ENCODE measurements at regions not wholly inside any gene's neighbourhood (a gene's known extent, or its start where the extent isn't known, plus 50 kb on each side); places are given as distances from the start of the nearest gene placed in this dataset.
"Not testable (repeated sequence)": the region's sequence is repeated elsewhere in the genome, so short reads cannot be mapped to it uniquely, and the experiment has no call there.

DNA sequence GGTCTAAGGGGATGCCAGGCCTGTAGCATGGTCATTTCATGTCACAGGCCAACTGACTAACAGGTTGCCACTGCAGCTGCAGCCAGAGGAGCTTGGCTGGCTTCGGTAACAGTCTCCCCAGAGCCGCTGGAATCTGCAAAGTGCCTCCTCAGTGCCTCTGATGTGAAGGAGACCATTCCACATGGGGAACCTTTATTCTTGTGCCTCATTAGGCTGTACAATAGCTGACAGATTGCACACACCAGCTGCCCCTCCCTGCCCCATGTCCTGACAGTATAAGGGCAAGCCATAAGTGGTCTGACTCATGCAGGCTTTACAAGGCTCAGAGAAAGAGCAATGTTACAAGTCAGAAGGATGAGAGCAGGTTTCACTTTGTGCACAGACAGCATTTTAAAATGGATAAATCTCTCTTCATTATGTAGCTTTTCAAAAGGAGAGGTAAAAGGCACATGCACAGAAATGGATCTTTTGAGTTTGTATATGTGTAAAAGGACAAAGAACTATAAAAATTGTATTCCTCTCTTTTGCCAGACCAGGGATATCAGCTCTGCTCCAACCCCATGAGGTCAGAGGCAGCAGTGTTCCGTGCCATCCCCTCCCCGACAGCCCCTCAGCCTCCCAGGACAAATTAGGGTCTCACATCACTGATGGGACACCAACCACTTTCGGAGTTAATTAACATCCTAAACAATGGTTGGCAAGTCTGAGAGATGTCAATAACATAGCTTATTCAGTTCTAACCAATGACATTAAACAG, 467.8 kb downstream of the TMEM232 start:
- no peak for DNase-seq

DNA sequence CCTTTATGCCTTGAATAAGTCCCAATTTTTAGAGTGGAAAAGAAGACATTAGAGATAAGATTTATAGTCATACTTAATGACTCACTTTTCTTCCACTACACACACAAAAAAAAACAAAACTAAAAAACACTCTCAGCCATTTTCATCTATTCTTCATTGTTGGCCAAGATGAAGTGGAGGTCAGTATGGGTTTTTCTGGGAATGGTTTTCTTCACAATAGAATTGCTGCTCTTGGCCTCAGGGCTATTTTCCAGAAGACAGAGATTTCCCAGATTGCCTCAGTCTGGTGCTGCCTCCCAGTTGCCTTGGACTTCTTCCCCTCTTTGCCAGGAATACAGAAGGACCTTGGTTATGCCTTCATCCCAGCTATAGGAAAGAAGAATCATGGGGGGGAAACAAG, 463.7 kb downstream of the TMEM232 start:
- no peak for DNase-seq

DNA sequence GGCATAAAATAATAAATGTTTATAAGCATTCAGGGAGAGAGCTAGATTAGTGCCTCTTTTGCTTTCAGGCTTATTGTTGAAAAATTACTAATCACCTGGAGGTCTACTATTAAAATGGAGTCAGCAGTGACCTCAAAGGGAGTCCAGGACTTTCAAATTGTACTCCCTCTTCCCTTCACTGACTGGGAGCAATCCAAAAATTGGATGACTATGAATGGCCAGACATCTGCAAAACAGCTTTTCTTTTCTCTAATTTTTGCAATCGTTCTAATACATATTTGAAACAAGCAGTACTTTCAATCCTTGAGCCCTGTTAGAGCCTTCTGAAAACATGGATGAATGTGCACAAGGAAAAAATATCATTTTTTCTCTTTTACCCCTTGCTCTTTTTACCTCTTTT, 461.8 kb downstream of the TMEM232 start:
- no peak for DNase-seq

DNA sequence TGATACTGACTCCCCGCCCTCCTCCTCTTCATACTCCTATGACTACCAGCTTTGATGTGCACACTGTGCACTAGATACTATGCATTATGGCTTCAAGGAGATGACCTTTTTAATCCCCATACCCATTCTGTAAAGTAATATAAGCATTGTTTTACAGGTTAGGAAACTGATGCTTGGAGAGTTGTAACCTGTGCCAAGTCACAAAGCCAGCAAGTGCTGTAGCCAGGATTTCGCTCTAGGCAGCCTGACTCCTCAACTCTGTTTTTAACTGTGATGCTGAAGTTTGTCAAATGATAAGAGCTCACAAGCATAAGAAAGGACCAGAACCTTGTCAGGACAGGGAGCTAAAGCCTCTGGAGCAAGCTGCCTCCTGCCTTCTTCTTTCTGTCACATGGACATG, 461.3 kb downstream of the TMEM232 start:
- no peak for DNase-seq

DNA sequence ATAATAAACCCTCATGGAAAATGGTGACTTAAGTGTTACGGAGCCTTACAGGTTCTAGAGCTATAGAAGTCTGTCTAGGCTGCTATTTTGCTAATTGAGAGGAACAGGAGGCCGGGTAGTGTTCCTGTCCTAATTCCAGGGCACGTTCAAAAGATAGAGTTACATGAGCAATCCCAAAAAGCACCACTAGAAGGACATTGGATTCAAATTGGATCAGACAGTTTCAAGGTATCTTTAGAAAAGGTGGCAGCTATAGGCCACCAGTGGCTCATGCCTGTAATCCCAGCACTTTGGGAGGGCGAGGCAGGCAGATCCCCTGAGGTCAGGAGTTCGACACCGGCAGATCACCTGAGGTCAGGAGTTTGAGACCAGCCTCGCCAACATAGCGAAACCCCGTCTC, 458.8 kb downstream of the TMEM232 start:
- no peak for DNase-seq

DNA sequence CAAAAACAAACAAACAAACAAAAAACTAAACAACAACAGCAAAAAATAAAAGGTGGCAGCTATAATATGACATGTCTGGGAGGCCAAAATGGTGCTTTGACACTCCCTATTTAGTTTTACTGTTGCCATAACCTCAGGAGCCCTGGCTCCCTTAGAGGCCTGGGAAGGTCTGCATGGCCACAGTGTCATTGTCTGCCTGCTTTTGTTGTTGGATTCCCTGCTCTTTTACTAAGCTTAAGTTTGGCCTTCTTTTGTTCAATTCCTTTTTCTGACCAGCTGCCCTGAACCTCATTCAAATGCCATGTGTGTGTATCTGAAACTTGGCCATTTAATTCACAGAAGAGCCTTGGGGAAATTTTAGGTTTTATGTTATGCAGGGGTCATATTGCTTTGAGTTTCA, 458.2 kb downstream of the TMEM232 start:
- no peak for DNase-seq

DNA sequence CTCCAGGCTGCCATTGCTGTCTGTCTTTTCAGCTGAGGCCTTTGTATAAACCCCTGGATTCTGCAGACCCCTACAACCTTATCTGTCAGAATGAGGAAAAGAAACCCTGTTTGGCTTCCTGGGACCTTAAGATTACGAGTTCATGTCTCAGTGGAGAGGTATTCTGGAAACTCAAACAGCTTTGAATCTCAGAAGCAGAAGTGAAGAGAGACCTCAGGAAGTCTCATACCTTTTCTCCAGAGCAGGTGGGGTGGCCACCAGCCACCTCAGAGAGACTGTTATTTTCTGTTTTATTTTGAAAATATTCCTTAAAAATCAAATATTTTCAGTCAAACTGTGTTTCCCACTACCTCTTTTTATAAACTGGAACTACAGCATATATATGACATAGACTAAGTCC, 457.5 kb downstream of the TMEM232 start:
- DNase-seq = no peak

DNA sequence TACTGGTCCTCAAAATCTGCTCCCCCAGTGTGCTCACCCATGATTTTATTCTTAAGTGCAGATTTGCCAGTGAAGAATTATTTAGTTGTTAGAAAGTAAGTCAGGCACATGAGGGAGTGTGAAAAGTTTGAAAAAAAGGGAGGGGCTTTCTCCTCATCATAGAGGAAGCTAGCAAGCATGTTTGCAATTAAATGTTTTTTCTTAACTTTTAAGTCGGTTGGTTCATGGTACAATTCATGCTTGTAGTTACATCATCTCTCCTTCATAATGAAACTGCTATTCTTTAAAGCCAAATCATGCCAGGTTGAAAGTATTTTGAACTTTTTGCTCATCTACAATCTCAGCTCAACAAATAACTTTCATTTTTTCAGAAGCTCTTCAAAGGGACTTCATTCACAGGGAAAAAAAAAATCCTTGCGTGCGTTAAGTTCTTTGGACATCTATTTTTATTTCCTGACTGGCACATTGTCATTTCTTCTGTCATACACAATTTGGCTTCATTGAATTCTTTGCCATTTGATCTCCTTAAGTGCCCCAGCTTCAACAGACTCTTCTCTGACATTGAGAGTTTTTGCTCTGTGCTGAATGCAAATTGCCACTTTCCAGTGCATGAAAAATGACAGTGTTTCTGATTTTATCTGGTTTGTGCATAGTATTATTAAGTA, 456.9 kb downstream of the TMEM232 start:
- no peak for DNase-seq

DNA sequence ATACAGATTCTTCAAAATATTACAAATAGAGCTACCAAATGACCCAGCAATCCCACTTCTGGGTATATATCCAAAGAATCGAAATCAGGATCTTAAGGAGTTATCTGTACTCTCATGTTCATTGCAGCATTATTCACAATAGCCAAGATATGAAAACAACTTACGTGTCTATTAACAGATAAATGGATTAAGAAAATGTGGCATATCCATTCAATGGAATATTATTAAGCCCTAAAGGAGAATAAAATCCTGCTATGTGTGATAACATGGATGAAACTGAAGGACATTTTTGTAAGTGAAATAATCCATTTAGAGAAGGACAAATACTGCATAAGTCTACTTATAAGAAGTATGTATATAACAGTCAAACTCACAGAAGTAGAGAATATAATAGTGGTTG, 450.6 kb downstream of the TMEM232 start:
- no peak for DNase-seq

DNA sequence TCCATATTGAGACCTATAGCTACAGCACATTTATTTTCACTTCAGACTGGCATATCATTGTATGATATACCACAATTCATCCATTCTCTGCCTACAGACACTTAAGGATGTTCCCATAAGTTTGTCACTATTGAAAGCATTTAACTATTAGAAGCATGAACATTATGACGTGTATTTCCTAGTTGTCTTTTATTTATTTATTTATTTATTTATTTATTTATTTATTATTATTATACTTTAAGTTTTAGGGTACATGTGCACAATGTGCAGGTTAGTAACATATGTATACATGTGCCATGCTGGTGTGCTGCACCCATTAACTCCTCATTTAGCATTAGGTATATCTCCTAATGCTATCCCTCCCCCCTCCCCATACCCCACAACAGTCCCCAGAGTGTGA, 448.0 kb downstream of the TMEM232 start:
- not testable (repeated sequence) for DNase-seq

DNA sequence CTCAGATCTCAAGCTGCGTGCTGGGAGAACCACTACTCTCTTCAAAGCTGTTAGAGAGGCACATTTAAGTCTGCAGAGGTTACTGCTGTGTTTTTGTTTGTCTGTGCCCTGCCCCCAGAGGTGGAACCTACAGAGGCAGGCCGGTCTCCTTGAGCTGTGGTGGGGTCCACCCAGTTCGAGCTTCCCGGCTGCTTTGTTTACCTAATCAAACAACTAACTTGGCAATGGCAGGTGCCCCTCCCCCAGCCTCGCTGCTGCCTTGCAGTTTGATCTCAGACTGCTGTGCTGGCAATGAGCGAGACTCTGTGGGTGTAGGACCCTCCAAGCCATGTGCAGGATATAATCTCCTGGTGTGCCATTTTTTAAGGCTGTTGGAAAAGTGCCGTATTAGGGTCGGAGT, 442.4 kb downstream of the TMEM232 start:
- not testable (repeated sequence) for DNase-seq

DNA sequence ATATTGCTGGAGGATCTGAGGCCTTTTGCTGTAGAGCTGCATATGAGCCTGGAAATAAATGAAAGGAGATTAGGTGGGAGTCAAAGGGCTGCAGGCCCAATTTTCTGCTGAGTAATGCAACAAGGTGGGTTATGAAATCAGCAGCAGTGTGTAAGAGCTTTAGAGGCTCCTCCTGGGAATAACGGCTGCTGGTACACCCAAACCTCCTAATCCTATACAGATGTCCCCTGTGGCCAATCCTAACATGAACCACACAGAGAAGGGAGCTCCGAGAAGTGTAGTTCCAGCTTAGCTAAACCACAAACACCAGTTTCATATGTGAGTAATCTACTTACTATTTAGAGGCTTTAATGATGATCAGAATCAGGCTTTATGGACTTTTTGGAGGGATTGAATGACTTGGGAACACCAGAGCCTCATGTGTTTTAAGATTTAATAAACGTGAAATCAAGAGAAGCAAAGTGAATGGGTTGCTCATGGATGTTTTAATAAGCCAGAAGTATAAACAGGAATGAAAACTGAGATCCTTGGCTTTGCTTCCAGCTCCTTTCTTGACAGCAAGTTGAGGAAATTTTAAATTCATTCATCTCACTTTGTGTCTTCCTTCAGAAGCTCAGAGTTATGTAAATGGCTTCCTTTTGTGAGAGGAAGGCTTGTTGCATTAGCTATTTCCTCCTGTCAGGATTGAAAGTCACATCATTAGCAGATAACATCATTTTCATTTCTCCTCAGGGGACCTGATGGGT, 437.5 kb downstream of the TMEM232 start:
- no peak for DNase-seq

DNA sequence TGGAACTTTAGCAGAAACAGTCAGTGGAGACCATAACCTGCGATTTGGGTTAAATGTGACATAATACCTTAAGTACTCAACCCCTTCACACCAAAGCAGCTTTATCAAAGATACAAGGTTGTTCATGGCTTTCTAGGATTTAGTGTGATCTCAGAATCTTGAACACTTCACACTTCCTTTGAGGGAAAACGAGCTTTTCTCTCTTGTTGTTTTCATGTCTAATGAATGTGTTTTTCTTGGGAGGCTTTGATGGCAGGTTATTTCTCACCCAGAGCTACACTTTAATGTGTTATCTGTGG, 437.0 kb downstream of the TMEM232 start:
- no peak for DNase-seq

DNA sequence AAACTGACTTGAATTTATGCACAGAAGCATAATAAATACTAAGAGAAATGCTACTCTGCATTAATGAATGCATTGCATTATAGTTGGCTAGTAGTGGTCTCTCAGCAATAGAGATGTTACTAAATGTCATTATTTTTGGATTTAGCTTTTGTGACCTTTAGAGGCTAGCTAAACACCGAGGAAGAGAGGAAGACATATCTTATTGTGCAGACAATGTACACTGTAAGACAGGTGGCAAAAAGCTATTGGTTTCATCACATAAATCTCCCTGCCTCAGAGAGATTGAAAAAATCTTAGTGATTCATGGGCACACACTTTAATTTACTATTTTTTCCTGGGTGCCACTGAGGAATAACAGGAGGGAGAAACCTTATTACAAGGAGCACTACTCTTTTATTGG, 435.9 kb downstream of the TMEM232 start:
- no peak for DNase-seq

DNA sequence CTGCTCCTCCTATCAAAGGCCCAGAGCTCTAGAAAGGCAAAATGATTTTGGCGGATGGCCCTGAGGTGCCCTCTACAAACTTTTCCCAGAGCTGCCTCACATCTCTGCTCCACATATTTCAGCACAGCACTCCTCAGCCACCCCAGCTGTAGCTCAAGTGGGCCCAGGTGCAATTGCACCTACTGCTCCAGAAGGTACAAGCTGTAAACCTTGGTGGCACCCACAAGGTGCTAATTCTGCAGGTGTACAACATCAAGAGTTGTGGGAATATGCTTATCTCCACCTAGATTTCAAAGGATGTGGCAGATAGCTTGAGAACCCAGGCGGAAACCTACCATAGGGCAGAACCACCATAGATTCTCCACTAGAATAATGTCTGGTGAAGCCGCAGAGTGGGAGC, 432.2 kb downstream of the TMEM232 start:
- DNase-seq = no peak

DNA sequence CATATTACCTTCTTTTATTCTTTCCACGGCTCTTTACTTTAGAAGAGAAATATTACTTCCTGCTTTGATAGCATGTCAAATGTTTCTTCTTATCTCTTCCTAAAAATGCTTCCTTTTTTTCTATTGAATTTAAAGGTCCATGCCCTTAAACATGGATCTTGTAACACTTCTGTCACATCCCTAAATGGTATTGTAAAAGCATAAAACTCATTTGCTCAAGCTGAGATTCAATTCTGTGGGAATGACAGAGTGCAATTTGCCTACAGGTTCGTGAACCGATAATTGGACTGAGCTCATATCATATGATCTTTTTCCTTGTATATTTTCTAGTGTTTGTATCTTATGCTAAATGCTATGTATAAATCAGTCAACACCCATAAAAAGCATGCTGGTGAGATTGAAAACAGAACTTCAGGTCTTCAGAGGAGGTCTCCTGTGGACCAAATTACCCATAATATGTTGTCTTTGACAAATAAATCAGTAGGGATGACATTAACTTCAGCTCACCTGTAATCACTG, 429.3 kb downstream of the TMEM232 start:
- DNase-seq = no peak

DNA sequence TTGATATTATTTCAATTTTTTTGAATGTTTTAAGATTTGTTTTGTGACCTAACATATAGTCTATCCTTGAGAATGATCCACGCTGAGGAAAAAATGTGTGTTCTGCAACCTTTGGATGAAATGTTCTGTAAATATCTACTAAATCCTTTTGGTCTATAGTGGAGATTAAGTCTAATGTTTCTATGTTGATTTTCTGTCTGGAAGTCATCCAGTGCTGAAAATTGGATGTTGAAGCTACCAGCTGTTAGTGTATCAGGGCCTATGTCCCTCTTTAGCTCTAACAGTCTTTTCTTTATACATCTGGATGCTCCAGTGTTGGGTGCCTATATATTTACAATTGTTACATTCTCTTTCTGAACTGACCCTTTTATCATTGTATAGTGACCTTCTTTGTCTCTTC, 422.3 kb downstream of the TMEM232 start:
- no peak for DNase-seq

DNA sequence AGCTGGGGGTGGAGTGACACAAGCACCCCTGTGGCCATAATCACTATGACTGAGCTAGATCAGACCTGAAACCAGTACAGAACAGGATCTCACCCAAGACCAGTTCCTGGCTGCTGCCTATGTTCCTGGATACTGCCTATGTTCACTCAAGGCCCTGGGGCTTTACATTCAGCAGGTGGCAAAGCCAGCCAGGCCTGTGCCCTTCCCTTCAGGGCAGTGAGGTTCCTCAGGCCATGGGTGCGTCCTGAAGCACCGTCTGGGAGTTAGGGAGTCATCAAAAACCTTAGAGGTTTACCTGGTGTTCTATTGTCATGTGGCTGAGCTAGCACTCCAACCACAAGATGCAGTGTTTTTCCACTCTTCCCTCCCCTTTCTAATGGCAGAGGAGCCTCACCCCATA, 419.8 kb downstream of the TMEM232 start:
- DNase-seq = no peak

DNA sequence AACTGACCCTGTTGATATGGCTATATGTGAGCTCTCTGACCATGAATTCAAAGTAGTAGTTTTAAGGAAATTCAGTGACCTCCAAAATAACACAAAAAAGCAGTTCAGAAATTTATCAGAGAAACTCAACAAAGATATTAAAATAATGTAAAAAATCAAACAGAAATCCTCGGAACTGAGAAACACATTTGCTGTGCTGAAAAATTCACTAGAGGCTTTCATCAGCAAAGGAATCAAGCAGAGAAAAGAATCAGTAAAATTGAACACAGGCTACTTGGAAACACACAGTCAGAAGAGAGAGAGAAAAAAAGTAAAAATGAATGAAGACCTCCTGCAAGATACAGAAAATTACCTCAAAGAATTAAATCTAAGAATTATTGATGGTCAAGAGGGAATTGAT, 417.2 kb downstream of the TMEM232 start:
- no peak for DNase-seq

DNA sequence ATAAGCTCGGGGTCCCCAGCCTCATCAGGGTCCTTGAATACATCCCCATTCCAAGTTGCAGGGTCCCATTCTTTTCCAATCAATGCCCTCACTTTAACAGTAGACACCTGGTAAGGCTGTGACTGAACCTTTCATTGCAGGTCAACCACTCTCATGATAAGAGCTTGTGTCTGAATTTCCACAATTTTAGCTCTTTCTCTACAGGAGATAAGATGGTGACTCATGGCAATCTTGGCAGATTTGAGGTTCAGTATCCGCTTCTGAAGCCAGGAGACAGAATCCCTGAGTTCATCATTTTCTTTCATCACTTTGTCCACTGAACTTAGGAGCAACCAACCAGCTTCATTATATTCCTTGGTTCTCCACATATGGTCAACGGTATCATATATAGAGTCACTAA, 409.9 kb downstream of the TMEM232 start:
- not testable (repeated sequence) for DNase-seq

DNA sequence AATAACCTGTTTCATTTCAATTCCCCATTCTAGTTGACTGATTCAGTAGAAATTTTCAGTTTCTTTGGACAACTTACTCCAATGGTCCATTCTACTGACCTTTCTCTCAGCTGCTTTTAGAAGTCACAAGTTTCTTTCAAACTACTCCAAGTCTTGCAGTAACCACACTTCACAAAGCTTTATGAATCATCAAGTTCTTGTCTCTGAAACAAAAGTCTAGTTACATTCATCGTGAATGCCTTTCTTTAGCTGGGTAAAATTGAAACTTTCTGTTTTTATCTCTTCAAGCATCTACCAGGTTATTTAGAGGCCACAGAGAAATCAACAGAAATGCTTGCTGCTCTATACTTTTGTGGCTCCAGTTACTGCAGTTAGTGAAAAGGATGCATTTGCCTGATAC, 405.4 kb downstream of the TMEM232 start:
- DNase-seq = no peak

DNA sequence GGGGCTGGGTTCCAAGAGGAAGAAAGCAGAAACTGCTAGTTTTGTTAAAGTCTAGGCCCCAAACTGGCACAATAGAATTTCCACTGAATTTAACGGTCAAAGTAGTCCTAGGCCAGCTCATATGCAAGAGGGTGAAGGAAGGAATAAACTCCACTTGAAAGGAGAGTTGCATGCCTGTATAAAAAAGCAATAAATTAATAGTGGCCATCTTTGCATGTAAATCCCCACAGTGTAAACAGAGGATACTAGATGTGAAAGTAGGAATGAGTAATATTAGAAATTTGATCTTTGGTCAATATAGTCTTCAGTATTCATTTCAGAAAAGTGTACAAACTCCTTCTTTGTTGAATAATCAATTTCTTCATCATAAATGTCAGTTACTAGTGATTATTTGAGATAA, 403.1 kb downstream of the TMEM232 start:
- no peak for DNase-seq

DNA sequence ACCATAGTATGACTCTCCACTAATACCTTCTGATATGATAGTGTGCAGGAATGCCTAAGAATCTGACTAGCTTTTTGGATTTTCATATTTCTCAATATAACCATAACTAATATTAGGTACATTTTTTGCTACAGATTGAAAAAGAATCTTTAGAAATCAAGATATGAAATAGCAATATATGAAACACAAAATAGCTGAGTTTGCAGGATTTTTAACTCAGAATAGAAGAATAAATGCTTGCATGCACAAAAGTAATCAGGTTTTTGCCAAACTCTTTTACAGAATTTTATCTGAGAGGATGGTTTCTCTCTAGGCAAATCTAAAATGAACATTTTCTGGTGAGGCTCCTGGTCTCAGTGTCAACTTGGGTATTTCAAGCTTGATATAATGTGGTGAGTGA, 402.6 kb downstream of the TMEM232 start:
- no peak for DNase-seq

DNA sequence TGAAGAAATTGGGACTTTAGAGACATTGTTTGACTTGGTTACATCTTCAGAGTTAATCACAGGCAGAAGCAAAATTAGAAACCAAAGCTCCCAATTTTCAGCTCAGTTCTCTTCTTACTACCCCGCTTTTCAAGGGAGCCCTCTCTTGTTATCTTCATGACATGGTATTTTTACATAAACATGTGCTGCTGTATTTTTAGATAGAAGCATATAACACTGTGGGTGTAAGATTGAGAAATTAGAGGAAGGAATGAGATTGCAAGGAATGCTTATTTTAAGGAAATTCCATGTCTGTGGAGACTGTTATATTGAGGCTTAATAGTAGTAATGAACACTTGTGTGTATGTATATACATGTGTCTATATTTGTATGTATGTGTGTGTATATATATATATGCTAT, 401.6 kb downstream of the TMEM232 start:
- no peak for DNase-seq

All from activated CD8-positive, alpha-beta memory T cell treated with anti-CD3 and anti-CD28 coated beads, Interleukin-2, amount 50 U/mL, for 4 hours (primary cell).